Ascending aorta (tissue), 2 donors: ENCODE measurements at regions not wholly inside any gene's neighbourhood (a gene's known extent, or its start where the extent isn't known, plus 50 kb on each side); places are given as distances from the start of the nearest gene placed in this dataset.

ENCODE experiments used
- DNase-seq, 2 donors: peaks; one replicate each; pipeline ENCODE4 v3.0.0-alpha.2; 2019; ENCODE audit warnings: low spot score in 2 of 2
- H3K27ac ChIP-seq, 2 donors: fragments of 200-600 bp; sonication (generic); one replicate each; pipeline ENCODE4 v1.5.1; 2016 to 2017; ENCODE audit warnings: mild to moderate bottlenecking in 1 of 2
- H3K27me3 ChIP-seq: fragments of 200-600 bp; sonication (generic); one replicate; pipeline ENCODE4 v1.5.1; 2017
- H3K36me3 ChIP-seq, 2 donors: fragments of 200-600 bp; sonication (generic); one replicate each; pipeline ENCODE4 v1.5.1; 2016
- H3K4me1 ChIP-seq, 2 donors: fragments of 200-600 bp; sonication (generic); one replicate each; pipeline ENCODE4 v1.5.1; 2016 to 2017; ENCODE audit warnings: mild to moderate bottlenecking in 1 of 2
- H3K4me3 ChIP-seq, 2 donors: fragments of 200-600 bp; sonication (generic); one replicate each; pipeline ENCODE4 v1.5.1; 2016 to 2017; ENCODE audit warnings: mild to moderate bottlenecking in 1 of 2
- H3K9me3 ChIP-seq, 2 donors: fragments of 200-600 bp; sonication (generic); one replicate each; pipeline ENCODE4 v1.5.1; 2016
- CTCF ChIP-seq, 3 experiments: fragments of 200-600 bp in 2 of 3; fragments of 450-650 bp in 1 of 3; sonication (generic) in 2 of 3; IDR thresholded peaks; one replicate each; pipeline ENCODE4 v1.5.1; 2016 to 2019; ENCODE audit warnings: antibody characterized with exemption in 3 of 3, mild to moderate bottlenecking in 1 of 3, moderate library complexity in 1 of 3
- intact Hi-C: fragments of 100-400 bp; cut with DNase I; formaldehyde crosslinking; loops from one replicate; pipeline ENCODE4 v1.15.1; 2023

- Histone ChIP-seq H3K4me1 (no peaks in the 10 kb centered on the region), H3K36me3 (no peaks in the 10 kb centered on the region), H3K9me3 (peaks cover 0 to 5% of the 10 kb centered on the region in 2 donors), H3K27me3 (no peaks in the 10 kb centered on the region), H3K4me3 (no peak overlapping the region), H3K27ac (no peak overlapping the region)
- intact Hi-C loops, result no loop called here
- DNase-seq, result no peak
- no peak for TF ChIP-seq CTCF (IDR thresholded peaks at IDR 0.05)
These were observed 343.1 kb upstream of the CCDC54 start for GRCh38 chr3:107034142-107034541.

GRCh38 chr3:107035176-107035575, 342.1 kb upstream of the CCDC54 start:
- H3K36me3 ChIP-seq, result no peaks in the 10 kb centered on the region
- no peak for DNase-seq
- no peak overlapping the region for H3K4me3 ChIP-seq
- H3K27me3 ChIP-seq, result no peaks in the 10 kb centered on the region
- H3K27ac ChIP-seq, result no peak overlapping the region
- no peaks in the 10 kb centered on the region for H3K4me1 ChIP-seq
- intact Hi-C loops, result no loop called here
- H3K9me3 ChIP-seq, result peaks cover 0 to 5% of the 10 kb centered on the region in 2 donors
- TF ChIP-seq CTCF (IDR thresholded peaks at IDR 0.05), result no peak

DNA sequence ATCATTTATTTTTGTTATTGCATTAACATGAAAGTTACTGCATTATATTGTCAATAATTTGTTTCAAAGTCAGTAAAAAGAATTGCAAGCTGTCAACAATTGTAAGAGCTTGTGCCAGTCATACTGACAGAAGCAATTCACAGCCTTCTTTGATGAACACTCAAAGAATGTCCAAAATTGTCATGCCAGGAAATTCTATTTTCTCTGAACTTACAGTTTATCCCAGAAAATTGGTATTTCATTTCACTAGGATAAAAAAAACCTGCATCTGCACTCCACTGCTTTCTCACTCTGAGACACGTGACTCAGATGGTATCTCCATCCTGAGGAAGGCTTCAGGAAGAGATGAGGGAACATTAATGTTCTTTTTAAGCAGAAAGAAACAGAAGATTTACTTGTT, 332.6 kb upstream of the CCDC54 start:
- no peak overlapping the region for H3K4me3 ChIP-seq
- TF ChIP-seq CTCF (IDR thresholded peaks at IDR 0.05), result no peak
- no peaks in the 10 kb centered on the region for H3K36me3 ChIP-seq
- DNase-seq, result no peak
- H3K27ac ChIP-seq, result no peak overlapping the region
- no peaks in the 10 kb centered on the region for H3K27me3 ChIP-seq
- H3K4me1 ChIP-seq, result no peaks in the 10 kb centered on the region
- intact Hi-C loops, result no loop called here
- peaks cover 0 to 7% of the 10 kb centered on the region in 2 donors for H3K9me3 ChIP-seq

DNA sequence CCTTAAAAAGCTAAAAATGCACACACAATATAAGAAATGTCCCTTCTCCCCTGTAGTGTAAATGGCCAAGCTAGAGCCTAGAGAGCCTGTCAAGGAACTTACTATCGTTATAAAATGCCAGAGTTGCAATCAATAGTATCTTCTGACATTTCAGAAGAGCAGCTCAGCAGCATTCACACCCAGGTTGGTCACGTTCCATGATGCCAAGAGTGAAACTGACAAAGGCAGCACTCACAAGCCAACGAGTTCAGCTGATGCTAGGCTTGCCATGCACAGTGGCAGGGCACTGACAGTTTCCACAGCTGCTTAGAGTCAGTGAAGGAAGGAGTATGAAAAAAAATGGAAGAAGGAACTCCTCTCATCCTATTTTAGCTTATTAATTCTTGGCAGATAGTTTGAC, 331.4 kb upstream of the CCDC54 start:
- H3K4me1 ChIP-seq, result no peaks in the 10 kb centered on the region
- no peaks in the 10 kb centered on the region for H3K27me3 ChIP-seq
- no peak overlapping the region for H3K27ac ChIP-seq
- DNase-seq, result no peak
- no peak for TF ChIP-seq CTCF (IDR thresholded peaks at IDR 0.05)
- intact Hi-C loops, result no loop called here
- H3K9me3 ChIP-seq, result peaks cover 0 to 4% of the 10 kb centered on the region in 2 donors
- H3K4me3 ChIP-seq, result no peak overlapping the region
- H3K36me3 ChIP-seq, result no peaks in the 10 kb centered on the region

DNA sequence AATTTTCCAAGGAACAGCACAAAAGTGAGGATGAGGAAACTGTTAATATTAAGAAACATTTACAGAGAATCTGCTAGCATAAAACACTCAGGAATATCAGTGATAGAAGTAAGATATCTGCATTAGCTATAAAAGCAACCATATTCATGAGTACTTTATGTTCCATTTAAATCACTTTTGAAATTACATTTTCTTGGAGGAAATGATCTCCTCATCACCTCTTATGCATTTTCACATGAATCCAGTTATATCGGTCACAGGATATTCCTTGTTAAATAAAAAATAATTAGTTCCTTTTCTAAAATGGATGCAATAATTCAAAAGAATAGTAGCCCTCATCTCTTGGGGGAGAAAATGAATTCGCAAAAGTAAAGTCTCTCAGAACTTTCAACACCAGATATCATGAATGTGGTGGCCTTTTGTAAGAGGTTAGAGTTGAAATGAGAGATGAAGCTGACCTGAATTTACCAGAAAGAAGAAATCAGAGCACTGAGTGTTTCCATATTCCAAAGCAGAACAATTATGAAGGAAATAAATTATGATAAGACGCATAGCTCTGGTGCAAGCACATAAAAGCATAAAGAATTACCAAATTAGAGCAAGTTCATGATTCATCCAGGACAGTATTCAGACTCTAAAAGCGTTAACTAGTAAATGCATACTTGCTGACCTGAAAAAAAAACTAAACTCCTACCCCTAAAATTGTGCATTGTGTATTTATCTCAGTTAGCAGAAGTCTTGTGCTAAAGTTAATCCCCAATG, 321.9 kb upstream of the CCDC54 start:
- Histone ChIP-seq H3K4me3 (no peak overlapping the region), H3K36me3 (no peaks in the 10 kb centered on the region), H3K27ac (no peak overlapping the region), H3K9me3 (no peaks in the 10 kb centered on the region), H3K27me3 (no peaks in the 10 kb centered on the region), H3K4me1 (no peaks in the 10 kb centered on the region)
- intact Hi-C loops, result no loop called here
- no peak for TF ChIP-seq CTCF (IDR thresholded peaks at IDR 0.05)
- no peak for DNase-seq
